ENCODE measurements at regions not wholly inside any gene's neighbourhood (a gene's known extent, or its start where the extent isn't known, plus 50 kb on each side); places are given as distances from the start of the nearest gene placed in this dataset.
"Not testable (repeated sequence)": the region's sequence is repeated elsewhere in the genome, so short reads cannot be mapped to it uniquely, and the experiment has no call there.

- DNase-seq = no peak
Measured at GRCh38 chr9:28121366-28121765, 548.1 kb upstream of the C9orf72 start.

GRCh38 chr9:28124917-28125316, 551.6 kb upstream of the C9orf72 start:
- no peak for DNase-seq

- no peak for DNase-seq
Measured at GRCh38 chr9:28127101-28127500, 553.8 kb upstream of the C9orf72 start.

- DNase-seq = no peak
Measured at GRCh38 chr9:28134446-28134976, 561.2 kb upstream of the C9orf72 start.

GRCh38 chr9:28135549-28135948, 562.3 kb upstream of the C9orf72 start:
- DNase-seq = no peak

- DNase-seq = no peak
Measured at GRCh38 chr9:28136113-28136512, 562.8 kb upstream of the C9orf72 start.

GRCh38 chr9:28147430-28147829, 574.1 kb upstream of the C9orf72 start:
- not testable (repeated sequence) for DNase-seq

GRCh38 chr9:28147923-28148597, 574.8 kb upstream of the C9orf72 start:
- DNase-seq = not testable (repeated sequence)

- not testable (repeated sequence) for DNase-seq
Measured at GRCh38 chr9:28149361-28150050, 576.2 kb upstream of the C9orf72 start.

GRCh38 chr9:28155067-28155466, 581.8 kb upstream of the C9orf72 start:
- DNase-seq = no peak

- no peak for DNase-seq
Measured at GRCh38 chr9:28155671-28156070, 582.4 kb upstream of the C9orf72 start.

GRCh38 chr9:28158451-28158850, 585.2 kb upstream of the C9orf72 start:
- no peak for DNase-seq

GRCh38 chr9:28163619-28164018, 590.3 kb upstream of the C9orf72 start:
- no peak for DNase-seq

- no peak for DNase-seq
Measured at GRCh38 chr9:28166179-28166578, 592.9 kb upstream of the C9orf72 start.

- DNase-seq = no peak
Measured at GRCh38 chr9:28177142-28177541, 603.9 kb upstream of the C9orf72 start.

- no peak for DNase-seq
Measured at GRCh38 chr9:28177925-28178324, 604.6 kb upstream of the C9orf72 start.

GRCh38 chr9:28179893-28180292, 606.6 kb upstream of the C9orf72 start:
- DNase-seq = no peak

GRCh38 chr9:28190981-28191380, 617.7 kb upstream of the C9orf72 start:
- DNase-seq = no peak

- no peak for DNase-seq
Measured at GRCh38 chr9:28197653-28198052, 624.4 kb upstream of the C9orf72 start.

GRCh38 chr9:28203036-28203435, 629.8 kb upstream of the C9orf72 start:
- DNase-seq = no peak

GRCh38 chr9:28206280-28206679, 633.0 kb upstream of the C9orf72 start:
- no peak for DNase-seq

GRCh38 chr9:28207657-28208056, 634.4 kb upstream of the C9orf72 start:
- DNase-seq = no peak

- no peak for DNase-seq
Measured at GRCh38 chr9:28209130-28209529, 635.8 kb upstream of the C9orf72 start.

GRCh38 chr9:28212979-28213378, 639.7 kb upstream of the C9orf72 start:
- no peak for DNase-seq

Data from CD4-positive, alpha-beta T cell treated with Interferon gamma for 1 hour (primary cell).